IMR-90 (cell line): ENCODE measurements at regions not wholly inside any gene's neighbourhood (a gene's known extent, or its start where the extent isn't known, plus 50 kb on each side); places are given as distances from the start of the nearest gene placed in this dataset.

Experiments
- ATAC-seq: fragments of 200-7000 bp; cut with Tn5 transposase; 2 replicates; pipeline ENCODE4 v1.9.1; 2020; ENCODE audit warnings: low read depth, mild to moderate bottlenecking, moderate library complexity
- BruUV-seq: library from RNA; stranded (reverse); fragments of 400-500 nt; replicated peaks from 2 replicates; lab custom pipeline; 2021; lab: Mats Ljungman, UMichigan
- CTCF ChIA-PET: fragments of 300-600 bp; formaldehyde crosslinking; extraction: SDS; loops from one replicate; lab custom pipeline; 2021; ENCODE audit warnings: antibody characterized with exemption; lab: Yijun Ruan, JAX
- POLR2A ChIA-PET: fragments of 300-600 bp; sonication (Branson Sonifier 250); formaldehyde crosslinking; loops from one replicate; lab custom pipeline; 2022; ENCODE audit warnings: antibody characterized with exemption; ENCODE audit not compliant: unreplicated experiment; lab: Charles Lee
- DNase-seq: peaks from one replicate; pipeline ENCODE4 v3.0.0; 2013
- H2AFZ ChIP-seq: replicated peaks from 2 replicates; pipeline ENCODE3; 2013; ENCODE audit warnings: low read length, mild to moderate bottlenecking; ENCODE audit not compliant: poor library complexity
- H2AK5ac ChIP-seq: 2 replicates; pipeline ENCODE4 v1.6.1; 2013; ENCODE audit warnings: low read depth, low read length, inconsistent platforms
- H2AK9ac ChIP-seq: replicated peaks from 2 replicates; pipeline ENCODE3; 2013; ENCODE audit warnings: mild to moderate bottlenecking, low read depth, low read length, moderate library complexity; ENCODE audit not compliant: poor library complexity
- H2BK120ac ChIP-seq: 2 replicates; pipeline ENCODE4 v1.6.1; 2013; ENCODE audit warnings: low read depth, low read length, inconsistent platforms
- H2BK15ac ChIP-seq: 3 replicates; pipeline ENCODE4 v1.6.1; 2013; ENCODE audit warnings: low read depth, low read length, inconsistent platforms
- H2BK20ac ChIP-seq: 2 replicates; pipeline ENCODE4 v1.6.1; 2013; ENCODE audit warnings: low read depth, mild to moderate bottlenecking, inconsistent platforms, low read length, moderate library complexity
- H2BK5ac ChIP-seq: 2 replicates; pipeline ENCODE4 v1.6.1; 2013; ENCODE audit warnings: mild to moderate bottlenecking, low read depth, low read length, inconsistent platforms; ENCODE audit not compliant: poor library complexity, severe bottlenecking
- H3K14ac ChIP-seq: replicated peaks from 2 replicates; pipeline ENCODE4 v1.6.1; 2013; ENCODE audit warnings: low read depth, low read length, inconsistent platforms
- H3K18ac ChIP-seq: 2 replicates; pipeline ENCODE4 v1.6.1; 2013; ENCODE audit warnings: low read depth, low read length, control low read depth
- H3K23ac ChIP-seq: 2 replicates; pipeline ENCODE4 v1.6.1; 2013; ENCODE audit warnings: low read depth, low read length, inconsistent platforms
- H3K27ac ChIP-seq: 2 replicates; pipeline ENCODE4 v1.5.1; 2013; ENCODE audit warnings: mild to moderate bottlenecking, control low read depth, low read length; ENCODE audit not compliant: insufficient read depth
- H3K27me3 ChIP-seq: 2 replicates; pipeline ENCODE4 v1.6.1; 2013; ENCODE audit warnings: low read length; ENCODE audit not compliant: control insufficient read depth, insufficient read depth
- H3K36me3 ChIP-seq: 2 replicates; pipeline ENCODE4 v1.6.1; 2013; ENCODE audit warnings: low read length, mixed read lengths; ENCODE audit not compliant: control insufficient read depth, insufficient read depth
- H3K4ac ChIP-seq: 2 replicates; pipeline ENCODE4 v1.6.1; 2013; ENCODE audit warnings: low read depth, low read length, inconsistent platforms
- H3K4me1 ChIP-seq: 2 replicates; pipeline ENCODE4 v1.6.1; 2013; ENCODE audit warnings: low read length, mixed read lengths; ENCODE audit not compliant: control insufficient read depth, insufficient read depth
- H3K4me2 ChIP-seq: 2 replicates; pipeline ENCODE4 v1.6.1; 2013; ENCODE audit warnings: low read depth, mild to moderate bottlenecking, control low read depth, low read length, moderate library complexity
- H3K4me3 ChIP-seq: 2 replicates; pipeline ENCODE4 v1.5.1; 2013; ENCODE audit warnings: low read depth, mild to moderate bottlenecking, control low read depth, low read length, moderate library complexity; ENCODE audit not compliant: insufficient read depth
- H3K56ac ChIP-seq: 2 replicates; pipeline ENCODE4 v1.6.1; 2013; ENCODE audit warnings: low read length, inconsistent platforms; ENCODE audit not compliant: insufficient read depth; ENCODE audit errors: extremely low read depth
- H3K79me1 ChIP-seq, 2 experiments: 2 replicates each; pipeline ENCODE4 v1.6.1; 2013; ENCODE audit warnings: low read length in 2 of 2, inconsistent platforms in 1 of 2, low read depth in 1 of 2
- H3K9ac ChIP-seq: 2 replicates; pipeline ENCODE4 v1.6.1; 2013; ENCODE audit warnings: low read depth, low read length, control low read depth
- H3K9me1 ChIP-seq: 2 replicates; pipeline ENCODE4 v1.6.1; 2013; ENCODE audit warnings: low read length, inconsistent platforms; ENCODE audit not compliant: insufficient read depth
- H3K9me3 ChIP-seq: 2 replicates; pipeline ENCODE4 v1.6.1; 2013; ENCODE audit warnings: low read length; ENCODE audit not compliant: control insufficient read depth, insufficient read depth
- H4K20me1 ChIP-seq: 2 replicates; pipeline ENCODE4 v1.6.1; 2013; ENCODE audit warnings: low read length, inconsistent platforms; ENCODE audit not compliant: insufficient read depth
- H4K5ac ChIP-seq: 2 replicates; pipeline ENCODE4 v1.6.1; 2013; ENCODE audit warnings: mild to moderate bottlenecking, low read depth, low read length, control low read depth
- H4K8ac ChIP-seq, 2 experiments: 2 replicates each; pipeline ENCODE4 v1.6.1; 2013; ENCODE audit warnings: low read depth in 2 of 2, low read length in 2 of 2, control low read depth in 1 of 2, inconsistent platforms in 1 of 2
- H4K91ac ChIP-seq: 2 replicates; pipeline ENCODE4 v1.6.1; 2013; ENCODE audit warnings: low read depth, low read length, inconsistent platforms; ENCODE audit not compliant: insufficient read depth
- BHLHE40 ChIP-seq: fragments of 150-350 bp; IDR thresholded peaks from 2 replicates; pipeline ENCODE4 v1.6.1; 2016; ENCODE audit warnings: mild to moderate bottlenecking, low read depth, low read length
- MAFK ChIP-seq: IDR thresholded peaks from 2 replicates; pipeline ENCODE4 v1.6.1; 2012; ENCODE audit warnings: low read depth, low read length, improper control_type of control experiment
- MAZ ChIP-seq: IDR thresholded peaks from 2 replicates; pipeline ENCODE4 v1.6.1; 2012; ENCODE audit warnings: low read depth, mild to moderate bottlenecking, low read length, improper control_type of control experiment, moderate library complexity, borderline replicate concordance
- POLR2A ChIP-seq: IDR thresholded peaks from 2 replicates; pipeline ENCODE4 v1.6.1; 2012; ENCODE audit warnings: mild to moderate bottlenecking, low read depth, low read length
- RCOR1 ChIP-seq: IDR thresholded peaks from 2 replicates; pipeline ENCODE4 v1.6.1; 2012; ENCODE audit warnings: mild to moderate bottlenecking, low read length, improper control_type of control experiment; ENCODE audit not compliant: insufficient replicate concordance
- RFX5 ChIP-seq: IDR thresholded peaks from 2 replicates; pipeline ENCODE4 v1.8.0; 2012; ENCODE audit warnings: low read depth, mild to moderate bottlenecking, low read length, moderate library complexity
- SMC3 ChIP-seq: fragments of 150-350 bp; IDR thresholded peaks from 2 replicates; pipeline ENCODE4 v1.6.1; 2016; ENCODE audit warnings: low read depth, mild to moderate bottlenecking, antibody characterized with exemption, low read length, moderate library complexity
- WGBS, 2 experiments: methylation state at CpG; one replicate each; pipeline versions ENCODE4 v1.1.5 to v1.1.7; 2013; ENCODE audit warnings: missing lambda C conversion rate in 2 of 2; ENCODE audit not compliant: insufficient read length in 1 of 2; ENCODE audit errors: extremely low coverage in 2 of 2; 5-methylcytosine and 5-hydroxymethylcytosine counted together
- dilution Hi-C: fragments of 300-500 bp; cut with HindIII; formaldehyde crosslinking; loops from one replicate; pipeline ENCODE4 v1.14.3; 2018; ENCODE audit warnings: low sequenced_read_pairs; ENCODE audit not compliant: unreplicated experiment
- in situ Hi-C: fragments of 300-500 bp; cut with MboI; formaldehyde crosslinking; loops from 3 replicates; pipeline ENCODE4 v1.14.3; 2019; ENCODE audit warnings: low sequenced_read_pairs, inconsistent platforms, mixed read lengths
- intact Hi-C: fragments of 100-400 bp; cut with micrococcal nuclease; formaldehyde crosslinking; loops from 2 replicates; pipeline ENCODE4 v1.10.0; 2022
- TF ChIP-seq, protein P1 (sequence below): fragments of 150-350 bp; IDR thresholded peaks from 2 replicates; pipeline ENCODE4 v1.6.1; 2017; ENCODE audit warnings: mild to moderate bottlenecking, antibody characterized with exemption, low read length, low read depth

DNA sequence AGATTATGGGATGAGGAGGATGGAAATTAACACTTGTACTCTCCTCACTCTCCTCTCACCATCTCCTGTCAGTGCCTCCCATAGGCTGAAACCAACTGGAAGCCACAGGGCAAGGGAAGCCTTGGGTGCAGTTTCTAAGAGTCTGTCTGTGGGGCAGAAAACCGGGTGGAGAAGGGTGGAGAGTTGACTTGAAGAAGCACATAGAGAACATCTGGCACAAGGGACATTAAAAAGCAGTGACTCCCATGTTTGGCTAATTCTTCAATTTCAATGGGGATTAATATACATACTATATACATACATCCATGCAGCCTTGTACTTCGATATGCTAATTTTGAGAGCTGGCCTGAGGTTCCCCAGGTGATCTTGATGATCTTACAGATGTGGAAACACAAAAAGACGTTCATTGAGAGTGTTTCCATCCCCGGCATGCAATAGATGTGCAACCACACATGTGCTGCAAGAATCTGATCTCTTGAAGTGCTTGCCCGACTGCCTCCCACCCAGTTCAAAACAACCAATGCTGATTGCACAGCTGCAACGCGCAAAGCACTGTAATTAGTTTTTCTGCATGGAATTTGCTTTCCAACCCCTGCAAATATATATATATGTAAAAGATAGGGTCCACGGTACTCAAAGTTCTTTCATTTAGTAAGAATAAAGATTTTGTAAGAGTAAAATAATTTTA is 121.9 kb upstream of the TMC3 start:
- no peak overlapping the region for H2AFZ ChIP-seq
- dilution Hi-C loops: no loop called here
- no peak overlapping the region for H2AK5ac ChIP-seq
- H2BK5ac ChIP-seq: no peak overlapping the region
- no peaks in the 10 kb centered on the region for H3K36me3 ChIP-seq
- H3K9ac ChIP-seq: no peak overlapping the region
- no peaks in the 10 kb centered on the region for H3K27me3 ChIP-seq
- ChIA-PET POLR2A (no interaction called here), CTCF (interaction anchor here (0.6 kb wide), 1 partner anchor 8 kb away, joined by 3 read pairs; no protein-coding TSS in a partner anchor)
- H3K4me3 ChIP-seq: no peak overlapping the region
- BruUV-seq: no TSS peak
- H3K4me2 ChIP-seq: no peak overlapping the region
- no peak overlapping the region for H2BK20ac ChIP-seq
- no peak overlapping the region for H2AK9ac ChIP-seq
- ATAC-seq (no peak), DNase-seq (no peak)
- H3K27ac ChIP-seq: no peak overlapping the region
- H3K9me3 ChIP-seq: no peaks in the 10 kb centered on the region
- TF ChIP-seq MAZ (no peak), POLR2A (no peak), RFX5 (no peak), MAFK (no peak), BHLHE40 (no peak), RCOR1 (no peak), SMC3 (no peak)
- TF ChIP-seq, protein P1, sequence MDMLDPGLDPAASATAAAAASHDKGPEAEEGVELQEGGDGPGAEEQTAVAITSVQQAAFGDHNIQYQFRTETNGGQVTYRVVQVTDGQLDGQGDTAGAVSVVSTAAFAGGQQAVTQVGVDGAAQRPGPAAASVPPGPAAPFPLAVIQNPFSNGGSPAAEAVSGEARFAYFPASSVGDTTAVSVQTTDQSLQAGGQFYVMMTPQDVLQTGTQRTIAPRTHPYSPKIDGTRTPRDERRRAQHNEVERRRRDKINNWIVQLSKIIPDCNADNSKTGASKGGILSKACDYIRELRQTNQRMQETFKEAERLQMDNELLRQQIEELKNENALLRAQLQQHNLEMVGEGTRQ: no peak
- H4K91ac ChIP-seq: no peak overlapping the region
- no peak overlapping the region for H3K4ac ChIP-seq
- H3K18ac ChIP-seq: no peak overlapping the region
- H3K9me1 ChIP-seq: no peaks in the 10 kb centered on the region
- no peaks in the 10 kb centered on the region for H3K79me1 ChIP-seq
- intact Hi-C loops: no loop called here
- no peak overlapping the region for H3K14ac ChIP-seq
- no peaks in the 10 kb centered on the region for H4K20me1 ChIP-seq
- H4K8ac ChIP-seq: no peak overlapping the region
- no peak overlapping the region for H2BK120ac ChIP-seq
- H3K56ac ChIP-seq: no peak overlapping the region
- in situ Hi-C loops: no loop called here
- no peak overlapping the region for H4K5ac ChIP-seq
- H2BK15ac ChIP-seq: no peak overlapping the region
- H3K23ac ChIP-seq: no peak overlapping the region
- WGBS, 2 experiments: 71% methylated on average over 2 of the region's 8 CpGs; no CpG with 5 or more reads in 1 of the 2 experiments
- H3K4me1 ChIP-seq: peaks cover 1% of the 10 kb centered on the region; the same call in 1 of the 2 replicates
